Fibroblast of peridontal ligament (primary cell): ENCODE measurements at regions not wholly inside any gene's neighbourhood (a gene's known extent, or its start where the extent isn't known, plus 50 kb on each side); places are given as distances from the start of the nearest gene placed in this dataset.
"Not testable (repeated sequence)": the region's sequence is repeated elsewhere in the genome, so short reads cannot be mapped to it uniquely, and the experiment has no call there.

Experiments used
- DNase-seq: peaks from one replicate; pipeline ENCODE4 v3.0.0-alpha.2; 2010; ENCODE audit errors: extremely low read depth

- no peak for DNase-seq
These were observed 726.9 kb upstream of the CHAC2 start for GRCh38 chr2:53040536-53041229.

GRCh38 chr2:53036196-53036595 lies 731.4 kb upstream of the CHAC2 start:
- peak; percentile 84 for DNase-seq

GRCh38 chr2:53035153-53035552 lies 732.5 kb upstream of the CHAC2 start:
- no peak for DNase-seq

DNA sequence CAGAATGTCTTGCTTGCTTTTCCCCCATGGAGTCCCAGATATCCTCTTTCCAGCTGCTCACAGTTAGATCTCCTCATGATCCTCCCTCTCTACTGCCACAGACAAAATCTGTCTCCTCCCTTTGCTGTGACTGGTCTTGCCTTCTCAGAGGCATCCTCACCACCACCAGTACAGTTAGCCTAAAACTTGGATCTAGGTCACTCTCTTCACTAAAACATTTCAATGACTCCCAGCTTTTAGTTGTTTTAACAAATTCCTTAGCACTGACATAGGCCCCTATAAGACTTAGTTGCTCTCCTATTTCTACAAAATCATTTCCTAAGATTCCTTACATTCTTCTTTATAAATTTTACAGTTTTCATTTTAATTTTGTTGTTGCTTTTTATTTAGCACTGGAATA lies 734.2 kb upstream of the CHAC2 start:
- peak; percentile 88 for DNase-seq

- DNase-seq, result no peak
These were observed 738.7 kb upstream of the CHAC2 start for GRCh38 chr2:53028746-53029423.

- DNase-seq, result peak; percentile 91
These were observed 739.4 kb upstream of the CHAC2 start for GRCh38 chr2:53028225-53028624.

- DNase-seq, result not testable (repeated sequence)
These were observed 745.4 kb upstream of the CHAC2 start for GRCh38 chr2:53022248-53022647.

DNA sequence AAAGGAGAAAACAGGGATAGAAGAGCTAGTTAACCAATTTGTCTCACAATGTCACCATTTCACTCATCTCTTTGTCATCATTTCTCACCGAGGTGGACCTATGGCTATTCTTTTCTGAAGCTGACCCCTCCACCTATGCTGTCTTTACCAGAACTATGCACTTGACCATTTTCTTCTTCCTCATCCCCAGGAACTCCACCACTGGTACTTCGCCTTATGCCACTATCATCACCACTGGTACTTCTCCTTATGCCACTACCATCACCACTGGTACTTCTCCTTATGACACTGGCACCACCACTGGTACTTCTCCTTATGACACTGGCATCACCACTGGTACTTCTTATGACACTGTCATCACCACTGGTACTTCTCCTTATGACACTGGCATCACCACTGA lies 745.8 kb upstream of the CHAC2 start:
- no peak for DNase-seq

GRCh38 chr2:53021292-53021691 lies 746.3 kb upstream of the CHAC2 start:
- peak; percentile 70 for DNase-seq

GRCh38 chr2:53018825-53019425 lies 748.7 kb upstream of the CHAC2 start:
- peak; percentile 63 for DNase-seq

DNA sequence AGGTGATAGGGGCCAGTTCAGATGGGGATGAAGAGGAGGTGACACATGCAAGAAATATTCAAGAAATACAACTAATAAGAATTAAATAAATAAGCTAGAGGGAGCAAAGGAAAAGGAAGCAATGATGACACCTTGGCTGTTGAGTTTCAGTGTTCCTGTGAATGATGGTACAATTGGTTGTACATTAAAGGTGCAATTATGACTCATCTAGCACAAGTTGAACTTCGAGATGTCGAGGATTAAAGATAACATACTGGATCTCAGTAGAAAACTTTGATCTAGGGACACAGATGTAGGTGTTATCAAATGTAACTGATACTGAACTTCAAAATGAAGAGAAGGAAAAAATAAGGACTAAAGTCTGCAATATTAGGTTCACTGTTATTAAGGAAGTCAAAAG lies 760.6 kb upstream of the CHAC2 start:
- no peak for DNase-seq

GRCh38 chr2:53004413-53004812 lies 763.2 kb upstream of the CHAC2 start:
- DNase-seq, result no peak

- peak; percentile 35 for DNase-seq
These were observed 772.2 kb upstream of the CHAC2 start for GRCh38 chr2:52995424-52995823.

GRCh38 chr2:52976143-52976949 lies 791.3 kb upstream of the CHAC2 start:
- peak; percentile 23 for DNase-seq

- DNase-seq, result no peak
These were observed 793.5 kb upstream of the CHAC2 start for GRCh38 chr2:52974127-52974526.

DNA sequence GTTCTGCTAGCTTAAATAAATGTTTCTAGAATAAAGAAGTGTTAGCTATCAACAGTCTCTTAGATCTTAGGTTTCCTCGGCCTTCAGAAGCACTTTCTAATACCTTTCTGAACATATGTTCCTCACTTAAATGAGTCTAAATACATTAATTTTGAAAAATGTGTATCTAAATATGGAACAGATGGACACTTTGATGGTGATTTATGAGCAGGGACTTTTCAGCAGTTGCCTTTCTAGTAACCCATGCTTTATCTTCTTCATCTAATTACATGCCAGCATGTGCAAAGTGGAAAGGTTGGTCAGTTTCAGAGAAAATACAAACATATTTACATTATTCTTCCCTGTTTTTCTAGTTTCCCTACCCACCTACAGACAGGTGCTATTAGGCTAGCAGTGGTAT lies 797.0 kb upstream of the CHAC2 start:
- DNase-seq, result no peak

DNA sequence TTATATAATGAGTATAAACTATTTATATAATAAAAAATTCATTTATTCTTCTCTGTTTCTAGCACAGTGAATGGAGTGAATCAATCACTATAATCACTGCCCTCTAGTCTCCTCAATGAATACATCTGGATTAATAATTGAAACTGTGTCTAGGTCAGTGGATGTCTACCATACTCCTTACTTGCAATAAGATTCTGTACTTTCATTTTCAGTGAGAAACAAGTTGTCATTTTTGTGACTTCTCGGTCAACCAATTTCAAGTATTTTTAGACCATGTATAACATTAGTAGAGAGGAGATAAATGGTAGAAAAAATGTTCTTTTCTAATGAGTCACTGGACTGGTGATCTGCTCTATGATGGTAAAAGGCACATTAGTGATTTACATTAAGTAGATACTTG lies 799.6 kb upstream of the CHAC2 start:
- DNase-seq, result no peak

GRCh38 chr2:52964916-52965530 lies 802.6 kb upstream of the CHAC2 start:
- DNase-seq, result no peak

DNA sequence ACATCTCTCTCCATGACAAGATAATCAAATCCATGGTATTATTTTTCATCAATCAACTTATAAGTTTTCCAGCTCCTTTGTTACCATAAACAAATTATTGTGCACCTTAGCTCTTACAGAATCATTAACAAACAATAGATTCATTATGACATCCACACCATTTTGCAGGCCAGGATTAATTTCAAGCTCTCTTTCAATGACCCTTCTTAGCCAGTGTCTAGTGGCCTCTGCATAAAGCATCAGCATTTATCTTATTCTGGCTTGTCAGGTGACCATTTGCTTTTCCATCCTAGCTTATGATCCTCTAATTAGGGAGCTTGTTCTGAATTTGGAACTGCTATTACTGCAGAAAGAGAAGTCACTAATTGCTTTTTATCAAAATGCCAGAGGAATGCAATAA lies 806.2 kb upstream of the CHAC2 start:
- no peak for DNase-seq

DNA sequence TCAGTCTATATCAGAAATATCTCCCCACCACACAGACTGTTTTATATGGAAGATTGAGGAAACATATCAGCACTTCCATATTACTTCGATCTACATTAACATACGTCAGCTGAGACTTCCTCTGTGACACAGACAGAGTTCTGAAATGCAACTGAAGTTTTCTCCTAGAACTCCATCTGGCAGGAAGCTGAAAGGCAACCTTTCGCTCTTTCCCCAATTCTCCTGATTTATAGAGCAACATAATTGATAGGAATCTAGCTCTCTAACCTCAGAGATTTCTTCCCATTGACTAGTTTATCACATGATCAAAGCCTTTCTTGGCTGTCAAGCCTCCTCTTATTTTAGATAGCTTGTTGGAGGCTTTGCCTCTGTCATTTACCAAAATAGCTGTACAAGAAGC lies 806.7 kb upstream of the CHAC2 start:
- no peak for DNase-seq

- no peak for DNase-seq
These were observed 807.8 kb upstream of the CHAC2 start for GRCh38 chr2:52959801-52960200.

- DNase-seq, result no peak
These were observed 810.8 kb upstream of the CHAC2 start for GRCh38 chr2:52956766-52957165.
